ENCODE measurements at regions not wholly inside any gene's neighbourhood (a gene's known extent, or its start where the extent isn't known, plus 50 kb on each side); places are given as distances from the start of the nearest gene placed in this dataset.

DNA sequence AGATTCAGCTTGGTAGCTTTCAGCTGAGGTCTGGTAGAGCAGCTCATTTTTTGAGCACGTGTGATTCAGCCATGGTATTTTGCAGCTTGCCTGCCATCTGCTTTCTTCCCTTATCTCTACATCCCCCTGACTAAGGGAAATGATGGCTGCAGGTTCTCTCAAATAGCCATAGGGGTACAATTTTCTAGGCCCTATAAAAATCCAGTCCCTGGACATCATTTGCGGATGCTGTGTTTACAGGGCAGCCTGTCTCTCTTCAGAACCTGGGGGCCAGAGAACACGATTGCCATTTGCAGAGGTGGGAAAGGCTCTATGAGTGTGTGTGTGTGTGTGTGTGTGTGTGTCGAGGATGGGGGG lies 442.7 kb upstream of the MEIS1 start:
- Mint-ChIP-seq H3K36me3 (no peaks in the 10 kb centered on the region), H3K27ac (no peak overlapping the region), H3K4me1 (no peaks in the 10 kb centered on the region), H3K4me3 (no peak overlapping the region), H3K27me3 (ENCODE audit: low read depth in 3 of 3) (no peaks in the 10 kb centered on the region), H3K9me3 (peaks cover 0 to 10% (median 3%) of the 10 kb centered on the region in 7 donors)
- H3K9ac ChIP-seq (ENCODE audit: insufficient read depth, low read length, poor library complexity, severe bottlenecking) = no peak overlapping the region
- H3K9me3 ChIP-seq (replicated peaks in 1 of 2; ENCODE audit: control insufficient read depth in 1 of 2, insufficient read depth in 1 of 2, low read length in 2 of 2) = peaks cover 0 to 8% of the 10 kb centered on the region in 2 donors
- intact Hi-C loops (cut with micrococcal nuclease) = no loop called here
- H3K4me3 ChIP-seq (replicated peaks in 1 of 3; ENCODE audit: low read depth in 2 of 3, low read length in 3 of 3) = no peak overlapping the region
- no peaks in the 10 kb centered on the region for H3K79me2 ChIP-seq (ENCODE audit: insufficient read depth, low read length)
- no peak overlapping the region for H2AFZ ChIP-seq (ENCODE audit: insufficient read depth, low read depth, low read length, poor library complexity, severe bottlenecking)
- 97% methylated on average over 3 of the region's 4 CpGs for WGBS (ENCODE audit: insufficient coverage)
- no peaks in the 10 kb centered on the region for H3K4me1 ChIP-seq (ENCODE audit: control insufficient read depth in 1 of 2, insufficient read depth in 2 of 2, low read length in 2 of 2)
- DNase-seq = no peak
- no peak overlapping the region for H3K4me2 ChIP-seq (replicated peaks; ENCODE audit: extremely low read depth, low read length, poor library complexity, severe bottlenecking)
- no peaks in the 10 kb centered on the region for H3K27me3 ChIP-seq (ENCODE audit: control insufficient read depth in 2 of 2, insufficient read depth in 2 of 2, low read length in 2 of 2)
- no peak overlapping the region for H3K27ac ChIP-seq (ENCODE audit: low read depth in 1 of 2, low read length in 2 of 2)
- H3K36me3 ChIP-seq (replicated peaks in 1 of 2; ENCODE audit: control insufficient read depth in 1 of 2, insufficient read depth in 2 of 2, low read length in 2 of 2) = no peaks in the 10 kb centered on the region
- TF ChIP-seq, protein P1, sequence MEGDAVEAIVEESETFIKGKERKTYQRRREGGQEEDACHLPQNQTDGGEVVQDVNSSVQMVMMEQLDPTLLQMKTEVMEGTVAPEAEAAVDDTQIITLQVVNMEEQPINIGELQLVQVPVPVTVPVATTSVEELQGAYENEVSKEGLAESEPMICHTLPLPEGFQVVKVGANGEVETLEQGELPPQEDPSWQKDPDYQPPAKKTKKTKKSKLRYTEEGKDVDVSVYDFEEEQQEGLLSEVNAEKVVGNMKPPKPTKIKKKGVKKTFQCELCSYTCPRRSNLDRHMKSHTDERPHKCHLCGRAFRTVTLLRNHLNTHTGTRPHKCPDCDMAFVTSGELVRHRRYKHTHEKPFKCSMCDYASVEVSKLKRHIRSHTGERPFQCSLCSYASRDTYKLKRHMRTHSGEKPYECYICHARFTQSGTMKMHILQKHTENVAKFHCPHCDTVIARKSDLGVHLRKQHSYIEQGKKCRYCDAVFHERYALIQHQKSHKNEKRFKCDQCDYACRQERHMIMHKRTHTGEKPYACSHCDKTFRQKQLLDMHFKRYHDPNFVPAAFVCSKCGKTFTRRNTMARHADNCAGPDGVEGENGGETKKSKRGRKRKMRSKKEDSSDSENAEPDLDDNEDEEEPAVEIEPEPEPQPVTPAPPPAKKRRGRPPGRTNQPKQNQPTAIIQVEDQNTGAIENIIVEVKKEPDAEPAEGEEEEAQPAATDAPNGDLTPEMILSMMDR (IDR thresholded peaks at IDR 0.05) = no peak
- H4K20me1 ChIP-seq (ENCODE audit: insufficient read depth, low read length) = no peaks in the 10 kb centered on the region

GRCh38 chr2:65991381-65992197 lies 443.3 kb upstream of the MEIS1 start:
- H3K4me1 ChIP-seq (ENCODE audit: control insufficient read depth in 1 of 2, insufficient read depth in 2 of 2, low read length in 2 of 2) = no peaks in the 10 kb centered on the region
- no peaks in the 10 kb centered on the region for H4K20me1 ChIP-seq (ENCODE audit: insufficient read depth, low read length)
- no peak for DNase-seq
- no CpG with 5 or more reads among the region's 9 CpGs for WGBS (ENCODE audit: insufficient coverage)
- H3K79me2 ChIP-seq (ENCODE audit: insufficient read depth, low read length) = no peaks in the 10 kb centered on the region
- Mint-ChIP-seq H3K4me1 (no peaks in the 10 kb centered on the region), H3K36me3 (no peaks in the 10 kb centered on the region), H3K27ac (peak overlapping the region in 1 of 7 donors; percentile 21), H3K4me3 (no peak overlapping the region), H3K9me3 (peaks cover 0 to 10% (median 3%) of the 10 kb centered on the region in 7 donors), H3K27me3 (ENCODE audit: low read depth in 3 of 3) (no peaks in the 10 kb centered on the region)
- no peak overlapping the region for H3K4me3 ChIP-seq (replicated peaks in 1 of 3; ENCODE audit: low read depth in 2 of 3, low read length in 3 of 3)
- no peaks in the 10 kb centered on the region for H3K36me3 ChIP-seq (replicated peaks in 1 of 2; ENCODE audit: control insufficient read depth in 1 of 2, insufficient read depth in 2 of 2, low read length in 2 of 2)
- intact Hi-C loops (cut with micrococcal nuclease) = no loop called here
- TF ChIP-seq, protein P1 (IDR thresholded peaks at IDR 0.05) = no peak
- H3K4me2 ChIP-seq (replicated peaks; ENCODE audit: extremely low read depth, low read length, poor library complexity, severe bottlenecking) = no peak overlapping the region
- no peak overlapping the region for H3K9ac ChIP-seq (ENCODE audit: insufficient read depth, low read length, poor library complexity, severe bottlenecking)
- H3K27ac ChIP-seq (ENCODE audit: low read depth in 1 of 2, low read length in 2 of 2) = no peak overlapping the region
- no peak overlapping the region for H2AFZ ChIP-seq (ENCODE audit: insufficient read depth, low read depth, low read length, poor library complexity, severe bottlenecking)
- H3K27me3 ChIP-seq (ENCODE audit: control insufficient read depth in 2 of 2, insufficient read depth in 2 of 2, low read length in 2 of 2) = no peaks in the 10 kb centered on the region
- peaks cover 0 to 8% of the 10 kb centered on the region in 2 donors for H3K9me3 ChIP-seq (replicated peaks in 1 of 2; ENCODE audit: control insufficient read depth in 1 of 2, insufficient read depth in 1 of 2, low read length in 2 of 2)

Data from CD14-positive monocyte (primary cell).